Heart left ventricle (tissue), 13 donors: ENCODE measurements at regions not wholly inside any gene's neighbourhood (a gene's known extent, or its start where the extent isn't known, plus 50 kb on each side); places are given as distances from the start of the nearest gene placed in this dataset.

ENCODE experiments used
- CTCF ChIP-seq, 12 donors: fragments of 200-600 bp; sonication (generic) in 4 of 12; IDR thresholded peaks; one replicate each; pipeline versions ENCODE4 v1.5.0 to v1.8.0; 2018 to 2022; ENCODE audit warnings: antibody characterized with exemption in 12 of 12, mild to moderate bottlenecking in 5 of 12
- POLR2A ChIP-seq, 2 donors: fragments of 450-650 bp; IDR thresholded peaks; one replicate each; pipeline ENCODE4 v1.6.1; 2017; ENCODE audit warnings: antibody characterized with exemption in 2 of 2, mild to moderate bottlenecking in 2 of 2, moderate library complexity in 2 of 2
- donor health status: ischemic (EF 13 %, LVEDD 7.1; RV severe dilation, severe dysfunction).
- donor health status: DM: no; HTN: yes; CAD: no.
- donor health status: DM: no; HTN: no; CAD: no.
- donor health status: ischemic (EF 25% LVEDD 6.9; RV normal size, moderate dysfunction).
- donor health status: ischemic (EF 25% LVEDD 5.7; RV mildly dilated, moderate dysfunction).
- donor health status: ischemic (EF 35%, LVEDD 5.7; RV mildly dilated, moderate dysfunction).
- donor health status: nonischemic (EF 11% LVEDD 7.7; RV severe dilation, severe dysfunction).
- donor health status: DM: yes; HTN: yes; CAD: no.
- donor health status: PGD.
- donor health status: ischemic (EF 29% LVEDD 5.4; RV normal size, mild dysfunction).
- donor health status: nonischemic (EF 23%, LVEDD 6.1; RV moderate dilation, normal function).

- TF ChIP-seq CTCF (IDR thresholded peaks at IDR 0.05) = no peak
- no peak for TF ChIP-seq POLR2A (IDR thresholded peaks at IDR 0.05)
These were observed 253.5 kb upstream of the ADAMTS5 start for GRCh38 chr21:27220416-27220815.
